IMR-90 (cell line): ENCODE measurements at regions not wholly inside any gene's neighbourhood (a gene's known extent, or its start where the extent isn't known, plus 50 kb on each side); places are given as distances from the start of the nearest gene placed in this dataset.

Source experiments
- ATAC-seq: fragments of 200-7000 bp; cut with Tn5 transposase; 2 replicates; pipeline ENCODE4 v1.9.1; 2020; ENCODE audit warnings: low read depth, mild to moderate bottlenecking, moderate library complexity
- BruUV-seq: library from RNA; stranded (reverse); fragments of 400-500 nt; replicated peaks from 2 replicates; lab custom pipeline; 2021; lab: Mats Ljungman, UMichigan
- CTCF ChIA-PET: fragments of 300-600 bp; formaldehyde crosslinking; extraction: SDS; loops from one replicate; lab custom pipeline; 2021; ENCODE audit warnings: antibody characterized with exemption; lab: Yijun Ruan, JAX
- POLR2A ChIA-PET: fragments of 300-600 bp; sonication (Branson Sonifier 250); formaldehyde crosslinking; loops from one replicate; lab custom pipeline; 2022; ENCODE audit warnings: antibody characterized with exemption; ENCODE audit not compliant: unreplicated experiment; lab: Charles Lee
- DNase-seq: peaks from one replicate; pipeline ENCODE4 v3.0.0; 2013
- H2AFZ ChIP-seq: replicated peaks from 2 replicates; pipeline ENCODE3; 2013; ENCODE audit warnings: low read length, mild to moderate bottlenecking; ENCODE audit not compliant: poor library complexity
- H2AK5ac ChIP-seq: 2 replicates; pipeline ENCODE4 v1.6.1; 2013; ENCODE audit warnings: low read depth, low read length, inconsistent platforms
- H2AK9ac ChIP-seq: replicated peaks from 2 replicates; pipeline ENCODE3; 2013; ENCODE audit warnings: mild to moderate bottlenecking, low read depth, low read length, moderate library complexity; ENCODE audit not compliant: poor library complexity
- H2BK120ac ChIP-seq: 2 replicates; pipeline ENCODE4 v1.6.1; 2013; ENCODE audit warnings: low read depth, low read length, inconsistent platforms
- H2BK15ac ChIP-seq: 3 replicates; pipeline ENCODE4 v1.6.1; 2013; ENCODE audit warnings: low read depth, low read length, inconsistent platforms
- H2BK20ac ChIP-seq: 2 replicates; pipeline ENCODE4 v1.6.1; 2013; ENCODE audit warnings: low read depth, mild to moderate bottlenecking, inconsistent platforms, low read length, moderate library complexity
- H2BK5ac ChIP-seq: 2 replicates; pipeline ENCODE4 v1.6.1; 2013; ENCODE audit warnings: mild to moderate bottlenecking, low read depth, low read length, inconsistent platforms; ENCODE audit not compliant: poor library complexity, severe bottlenecking
- H3K14ac ChIP-seq: replicated peaks from 2 replicates; pipeline ENCODE4 v1.6.1; 2013; ENCODE audit warnings: low read depth, low read length, inconsistent platforms
- H3K18ac ChIP-seq: 2 replicates; pipeline ENCODE4 v1.6.1; 2013; ENCODE audit warnings: low read depth, low read length, control low read depth
- H3K23ac ChIP-seq: 2 replicates; pipeline ENCODE4 v1.6.1; 2013; ENCODE audit warnings: low read depth, low read length, inconsistent platforms
- H3K27ac ChIP-seq: 2 replicates; pipeline ENCODE4 v1.5.1; 2013; ENCODE audit warnings: mild to moderate bottlenecking, control low read depth, low read length; ENCODE audit not compliant: insufficient read depth
- H3K27me3 ChIP-seq: 2 replicates; pipeline ENCODE4 v1.6.1; 2013; ENCODE audit warnings: low read length; ENCODE audit not compliant: control insufficient read depth, insufficient read depth
- H3K36me3 ChIP-seq: 2 replicates; pipeline ENCODE4 v1.6.1; 2013; ENCODE audit warnings: low read length, mixed read lengths; ENCODE audit not compliant: control insufficient read depth, insufficient read depth
- H3K4ac ChIP-seq: 2 replicates; pipeline ENCODE4 v1.6.1; 2013; ENCODE audit warnings: low read depth, low read length, inconsistent platforms
- H3K4me1 ChIP-seq: 2 replicates; pipeline ENCODE4 v1.6.1; 2013; ENCODE audit warnings: low read length, mixed read lengths; ENCODE audit not compliant: control insufficient read depth, insufficient read depth
- H3K4me2 ChIP-seq: 2 replicates; pipeline ENCODE4 v1.6.1; 2013; ENCODE audit warnings: low read depth, mild to moderate bottlenecking, control low read depth, low read length, moderate library complexity
- H3K4me3 ChIP-seq: 2 replicates; pipeline ENCODE4 v1.5.1; 2013; ENCODE audit warnings: low read depth, mild to moderate bottlenecking, control low read depth, low read length, moderate library complexity; ENCODE audit not compliant: insufficient read depth
- H3K56ac ChIP-seq: 2 replicates; pipeline ENCODE4 v1.6.1; 2013; ENCODE audit warnings: low read length, inconsistent platforms; ENCODE audit not compliant: insufficient read depth; ENCODE audit errors: extremely low read depth
- H3K79me1 ChIP-seq, 2 experiments: 2 replicates each; pipeline ENCODE4 v1.6.1; 2013; ENCODE audit warnings: low read length in 2 of 2, inconsistent platforms in 1 of 2, low read depth in 1 of 2
- H3K9ac ChIP-seq: 2 replicates; pipeline ENCODE4 v1.6.1; 2013; ENCODE audit warnings: low read depth, low read length, control low read depth
- H3K9me1 ChIP-seq: 2 replicates; pipeline ENCODE4 v1.6.1; 2013; ENCODE audit warnings: low read length, inconsistent platforms; ENCODE audit not compliant: insufficient read depth
- H3K9me3 ChIP-seq: 2 replicates; pipeline ENCODE4 v1.6.1; 2013; ENCODE audit warnings: low read length; ENCODE audit not compliant: control insufficient read depth, insufficient read depth
- H4K20me1 ChIP-seq: 2 replicates; pipeline ENCODE4 v1.6.1; 2013; ENCODE audit warnings: low read length, inconsistent platforms; ENCODE audit not compliant: insufficient read depth
- H4K5ac ChIP-seq: 2 replicates; pipeline ENCODE4 v1.6.1; 2013; ENCODE audit warnings: mild to moderate bottlenecking, low read depth, low read length, control low read depth
- H4K8ac ChIP-seq, 2 experiments: 2 replicates each; pipeline ENCODE4 v1.6.1; 2013; ENCODE audit warnings: low read depth in 2 of 2, low read length in 2 of 2, control low read depth in 1 of 2, inconsistent platforms in 1 of 2
- H4K91ac ChIP-seq: 2 replicates; pipeline ENCODE4 v1.6.1; 2013; ENCODE audit warnings: low read depth, low read length, inconsistent platforms; ENCODE audit not compliant: insufficient read depth
- BHLHE40 ChIP-seq: fragments of 150-350 bp; IDR thresholded peaks from 2 replicates; pipeline ENCODE4 v1.6.1; 2016; ENCODE audit warnings: mild to moderate bottlenecking, low read depth, low read length
- CEBPB ChIP-seq: IDR thresholded peaks from 2 replicates; pipeline ENCODE4 v1.6.1; 2012; ENCODE audit warnings: low read depth, low read length, improper control_type of control experiment
- CHD1 ChIP-seq: IDR thresholded peaks from 2 replicates; pipeline ENCODE4 v1.6.1; 2012; ENCODE audit warnings: low read depth, low read length, improper control_type of control experiment
- CTCF ChIP-seq: conservative IDR thresholded peaks from 2 replicates; pipeline ENCODE4 v1.5.1; 2012; ENCODE audit warnings: mild to moderate bottlenecking, low read depth, low read length, improper control_type of control experiment
- ELK1 ChIP-seq: fragments of 150-350 bp; IDR thresholded peaks from 2 replicates; pipeline ENCODE4 v1.6.1; 2016; ENCODE audit warnings: low read depth, mild to moderate bottlenecking, low read length, moderate library complexity, borderline replicate concordance
- FOS ChIP-seq: fragments of 150-350 bp; IDR thresholded peaks from 2 replicates; pipeline ENCODE4 v1.6.1; 2016; ENCODE audit warnings: low read depth, low read length
- MAFK ChIP-seq: IDR thresholded peaks from 2 replicates; pipeline ENCODE4 v1.6.1; 2012; ENCODE audit warnings: low read depth, low read length, improper control_type of control experiment
- MAZ ChIP-seq: IDR thresholded peaks from 2 replicates; pipeline ENCODE4 v1.6.1; 2012; ENCODE audit warnings: low read depth, mild to moderate bottlenecking, low read length, improper control_type of control experiment, moderate library complexity, borderline replicate concordance
- MXI1 ChIP-seq: IDR thresholded peaks from 2 replicates; pipeline ENCODE4 v1.6.1; 2012; ENCODE audit warnings: low read depth, mild to moderate bottlenecking, low read length, moderate library complexity, borderline replicate concordance
- NFE2L2 ChIP-seq: fragments of 150-350 bp; IDR thresholded peaks from 2 replicates; pipeline ENCODE4 v1.6.1; 2016; ENCODE audit warnings: low read depth, mild to moderate bottlenecking, low read length
- POLR2A ChIP-seq: IDR thresholded peaks from 2 replicates; pipeline ENCODE4 v1.6.1; 2012; ENCODE audit warnings: mild to moderate bottlenecking, low read depth, low read length
- RAD21 ChIP-seq: IDR thresholded peaks from 2 replicates; pipeline ENCODE4 v1.6.1; 2012; ENCODE audit warnings: low read length, improper control_type of control experiment
- RCOR1 ChIP-seq: IDR thresholded peaks from 2 replicates; pipeline ENCODE4 v1.6.1; 2012; ENCODE audit warnings: mild to moderate bottlenecking, low read length, improper control_type of control experiment; ENCODE audit not compliant: insufficient replicate concordance
- RFX5 ChIP-seq: IDR thresholded peaks from 2 replicates; pipeline ENCODE4 v1.8.0; 2012; ENCODE audit warnings: low read depth, mild to moderate bottlenecking, low read length, moderate library complexity
- SMC3 ChIP-seq: fragments of 150-350 bp; IDR thresholded peaks from 2 replicates; pipeline ENCODE4 v1.6.1; 2016; ENCODE audit warnings: low read depth, mild to moderate bottlenecking, antibody characterized with exemption, low read length, moderate library complexity
- USF2 ChIP-seq: fragments of 150-350 bp; IDR thresholded peaks from 2 replicates; pipeline ENCODE4 v1.6.1; 2017; ENCODE audit warnings: mild to moderate bottlenecking, antibody characterized with exemption, low read length, low read depth
- WGBS, 2 experiments: methylation state at CpG; one replicate each; pipeline versions ENCODE4 v1.1.5 to v1.1.7; 2013; ENCODE audit warnings: missing lambda C conversion rate in 2 of 2; ENCODE audit not compliant: insufficient read length in 1 of 2; ENCODE audit errors: extremely low coverage in 2 of 2; 5-methylcytosine and 5-hydroxymethylcytosine counted together
- dilution Hi-C: fragments of 300-500 bp; cut with HindIII; formaldehyde crosslinking; loops from one replicate; pipeline ENCODE4 v1.14.3; 2018; ENCODE audit warnings: low sequenced_read_pairs; ENCODE audit not compliant: unreplicated experiment
- in situ Hi-C: fragments of 300-500 bp; cut with MboI; formaldehyde crosslinking; loops from 3 replicates; pipeline ENCODE4 v1.14.3; 2019; ENCODE audit warnings: low sequenced_read_pairs, inconsistent platforms, mixed read lengths
- intact Hi-C: fragments of 100-400 bp; cut with micrococcal nuclease; formaldehyde crosslinking; loops from 2 replicates; pipeline ENCODE4 v1.10.0; 2022

GRCh38 chr6:138036111-138036510 lies 71.1 kb downstream of the PERP start:
- no peaks in the 10 kb centered on the region for H3K9me3 ChIP-seq

More at GRCh38 chr6:138036111-138036510, 71.1 kb downstream of the PERP start:
- no peak overlapping the region for H2AK5ac ChIP-seq
- intact Hi-C loops, result no loop called here
- BruUV-seq, result no TSS peak
- no peak for ATAC-seq
- H2BK15ac ChIP-seq, result no peak overlapping the region
- H3K18ac ChIP-seq, result no peak overlapping the region
- DNase-seq, result no peak
- no peak overlapping the region for H2AFZ ChIP-seq
- H3K27ac ChIP-seq, result no peak overlapping the region
- dilution Hi-C loops, result no loop called here
- H4K8ac ChIP-seq, result no peak overlapping the region
- H3K23ac ChIP-seq, result no peak overlapping the region
- H4K91ac ChIP-seq, result no peak overlapping the region
- no peak overlapping the region for H4K5ac ChIP-seq
- no peak overlapping the region for H2BK20ac ChIP-seq
- peaks cover 7% of the 10 kb centered on the region for H3K27me3 ChIP-seq
- H3K4me2 ChIP-seq, result no peak overlapping the region
- no peaks in the 10 kb centered on the region; the same call in 1 of the 2 replicates for H3K9me1 ChIP-seq
- no peak for TF ChIP-seq CTCF
- TF ChIP-seq MXI1, result no peak
- no peak for TF ChIP-seq POLR2A
- no peak for TF ChIP-seq RAD21
- no peak for TF ChIP-seq CHD1
- no peak for TF ChIP-seq ELK1
- no peak for TF ChIP-seq NFE2L2
- TF ChIP-seq MAZ, result no peak
- TF ChIP-seq SMC3, result no peak
- no peak for TF ChIP-seq CEBPB
- TF ChIP-seq FOS, result no peak
- no peak for TF ChIP-seq RCOR1
- no peak for TF ChIP-seq BHLHE40
- no peak for TF ChIP-seq USF2
- TF ChIP-seq RFX5, result no peak
- TF ChIP-seq MAFK, result no peak
- WGBS, 2 experiments, result 80% methylated on average over 1 of the region's 5 CpGs; no CpG with 5 or more reads in 1 of the 2 experiments
- H2BK120ac ChIP-seq, result no peak overlapping the region
- no peak overlapping the region for H2BK5ac ChIP-seq
- H3K79me1 ChIP-seq, result no peaks in the 10 kb centered on the region
- no peak overlapping the region for H3K4me3 ChIP-seq
- no peaks in the 10 kb centered on the region for H3K36me3 ChIP-seq
- no peak overlapping the region for H3K9ac ChIP-seq
- H3K4ac ChIP-seq, result no peak overlapping the region
- ChIA-PET CTCF (no interaction called here), POLR2A (no interaction called here)
- H4K20me1 ChIP-seq, result no peaks in the 10 kb centered on the region
- no peak overlapping the region for H3K14ac ChIP-seq
- H2AK9ac ChIP-seq, result no peak overlapping the region
- H3K56ac ChIP-seq, result no peak overlapping the region
- in situ Hi-C loops, result no loop called here
- no peaks in the 10 kb centered on the region for H3K4me1 ChIP-seq
